HG03064 (cell line): ENCODE measurements at regions not wholly inside any gene's neighbourhood (a gene's known extent, or its start where the extent isn't known, plus 50 kb on each side); places are given as distances from the start of the nearest gene placed in this dataset.

Source experiments
- ATAC-seq: cut with Tn5 transposase; IDR thresholded peaks from one replicate; pipeline ENCODE4 v1.9.1; 2021; ENCODE audit warnings: low read depth; ENCODE audit not compliant: unreplicated experiment

DNA sequence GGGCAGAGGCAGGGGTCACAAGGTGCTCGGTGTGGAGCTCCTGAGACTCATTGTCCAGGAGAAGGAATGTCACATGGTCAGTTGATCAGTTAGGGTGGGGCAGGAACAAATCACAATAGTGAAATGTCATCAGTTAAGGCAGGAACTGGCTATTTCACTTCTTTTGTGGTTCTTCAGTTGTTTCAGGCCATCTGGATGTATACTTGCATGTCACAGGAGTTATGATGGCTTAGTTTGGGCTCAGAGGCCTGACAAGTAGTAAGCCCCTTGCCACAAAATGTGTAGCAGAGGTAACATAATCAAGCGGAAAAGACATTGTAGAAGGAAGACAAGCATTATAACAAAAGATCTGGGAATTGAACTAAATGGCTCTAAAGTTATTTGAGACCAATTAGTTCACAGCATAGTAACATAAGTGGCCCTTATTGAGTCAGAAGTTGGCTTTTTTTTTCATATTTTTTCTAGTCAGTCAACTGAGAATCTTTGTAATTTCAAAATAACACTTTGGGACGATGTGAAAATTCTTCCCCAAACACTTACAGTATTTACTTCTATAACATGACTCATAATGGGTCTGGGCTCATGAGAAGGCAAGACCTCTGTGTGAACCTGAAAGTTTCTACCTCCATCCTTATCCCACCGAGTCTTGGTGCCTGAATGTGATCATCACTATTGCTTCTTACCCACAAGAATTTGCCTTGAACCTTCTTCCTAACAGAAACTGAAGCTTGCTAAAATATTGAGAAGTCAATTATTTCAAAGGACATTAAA lies 137.0 kb upstream of the DPT start:
- no peak for ATAC-seq

DNA sequence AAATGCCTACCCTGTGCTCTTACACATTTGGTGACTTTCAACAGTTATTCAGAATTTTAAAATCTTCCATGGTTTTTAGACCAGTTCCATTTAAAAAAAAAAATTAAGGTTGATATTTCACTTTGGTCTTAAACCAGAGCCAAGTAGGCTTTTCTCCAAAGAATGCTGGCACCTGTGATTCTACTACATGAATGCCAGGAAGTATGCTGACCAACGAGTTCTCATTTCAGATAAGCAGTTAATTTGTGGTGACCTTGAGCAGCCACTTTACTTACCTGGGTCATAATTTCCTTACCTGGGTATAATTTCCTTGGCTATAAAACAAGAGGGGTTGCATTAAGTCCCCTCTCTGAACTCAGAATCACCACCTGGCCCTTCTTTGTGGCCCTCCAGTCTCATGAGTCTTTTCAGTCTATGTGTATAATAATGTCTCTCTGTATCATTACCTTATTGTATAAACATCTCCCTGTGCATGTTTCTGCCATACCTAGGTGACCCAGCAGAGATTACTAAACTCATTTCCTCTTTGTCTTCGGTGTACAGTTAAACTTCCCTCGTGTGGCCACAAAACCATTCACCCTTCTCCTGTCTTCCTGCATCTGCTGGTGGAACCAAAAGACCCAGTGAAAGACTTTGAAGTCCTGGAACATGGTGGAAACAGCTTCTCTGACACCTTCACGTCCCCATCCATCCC lies 139.1 kb upstream of the DPT start:
- no peak for ATAC-seq

DNA sequence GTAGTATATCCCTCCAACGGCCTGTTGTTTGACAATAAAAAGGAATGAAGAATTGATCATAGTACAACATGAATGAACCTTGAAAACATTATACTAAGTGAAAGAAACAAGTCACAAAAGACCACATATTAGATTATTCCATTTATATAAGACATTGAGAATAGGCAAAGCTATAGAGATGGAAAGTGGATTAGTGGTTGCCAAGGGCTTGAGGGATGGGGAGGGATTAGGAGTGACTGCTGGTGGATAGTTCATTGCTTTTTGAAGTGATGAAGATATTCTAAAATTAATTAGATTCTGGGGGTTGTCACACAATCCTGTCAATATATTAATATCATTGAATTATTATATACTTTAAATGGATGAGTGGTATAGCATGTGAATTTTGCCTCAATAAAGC lies 142.5 kb upstream of the DPT start:
- ATAC-seq: no peak

DNA sequence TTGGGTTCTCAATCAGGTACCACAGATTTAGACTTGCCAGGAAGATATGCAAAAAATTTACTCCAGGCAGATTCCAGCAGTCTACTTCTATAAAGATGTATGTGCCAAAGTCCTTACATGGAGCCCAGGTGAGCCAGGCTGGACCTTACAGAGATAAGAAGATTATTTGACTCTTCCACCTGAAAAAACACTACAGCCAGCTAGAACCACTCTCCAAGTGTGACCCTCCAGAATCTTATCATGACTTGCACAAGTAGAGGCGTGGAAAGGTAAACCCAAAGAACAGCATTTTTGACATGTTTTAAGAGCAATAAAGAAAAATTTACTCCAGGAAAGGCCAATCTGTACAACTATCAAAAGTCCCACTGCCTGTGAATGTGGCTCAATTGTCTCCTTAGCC lies 146.8 kb upstream of the DPT start:
- no peak for ATAC-seq

DNA sequence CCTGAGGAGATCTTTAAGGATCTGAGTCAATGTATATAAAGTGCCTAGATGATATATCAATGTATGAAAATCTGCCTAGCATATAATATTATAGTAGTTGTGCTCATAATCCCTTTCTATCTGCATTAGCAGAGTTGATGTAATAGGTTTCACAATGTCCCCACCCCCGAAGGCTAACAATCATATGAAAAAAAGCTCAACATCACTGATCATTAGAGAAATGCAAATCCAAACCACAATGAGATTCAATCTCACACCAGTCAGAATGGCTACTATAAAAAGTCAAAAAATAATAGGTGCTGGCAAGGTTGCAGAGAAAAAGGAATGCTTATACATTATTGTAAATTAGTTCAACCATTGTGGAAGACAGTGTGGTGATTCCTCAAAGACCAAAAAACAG lies 147.8 kb upstream of the DPT start:
- no peak for ATAC-seq

DNA sequence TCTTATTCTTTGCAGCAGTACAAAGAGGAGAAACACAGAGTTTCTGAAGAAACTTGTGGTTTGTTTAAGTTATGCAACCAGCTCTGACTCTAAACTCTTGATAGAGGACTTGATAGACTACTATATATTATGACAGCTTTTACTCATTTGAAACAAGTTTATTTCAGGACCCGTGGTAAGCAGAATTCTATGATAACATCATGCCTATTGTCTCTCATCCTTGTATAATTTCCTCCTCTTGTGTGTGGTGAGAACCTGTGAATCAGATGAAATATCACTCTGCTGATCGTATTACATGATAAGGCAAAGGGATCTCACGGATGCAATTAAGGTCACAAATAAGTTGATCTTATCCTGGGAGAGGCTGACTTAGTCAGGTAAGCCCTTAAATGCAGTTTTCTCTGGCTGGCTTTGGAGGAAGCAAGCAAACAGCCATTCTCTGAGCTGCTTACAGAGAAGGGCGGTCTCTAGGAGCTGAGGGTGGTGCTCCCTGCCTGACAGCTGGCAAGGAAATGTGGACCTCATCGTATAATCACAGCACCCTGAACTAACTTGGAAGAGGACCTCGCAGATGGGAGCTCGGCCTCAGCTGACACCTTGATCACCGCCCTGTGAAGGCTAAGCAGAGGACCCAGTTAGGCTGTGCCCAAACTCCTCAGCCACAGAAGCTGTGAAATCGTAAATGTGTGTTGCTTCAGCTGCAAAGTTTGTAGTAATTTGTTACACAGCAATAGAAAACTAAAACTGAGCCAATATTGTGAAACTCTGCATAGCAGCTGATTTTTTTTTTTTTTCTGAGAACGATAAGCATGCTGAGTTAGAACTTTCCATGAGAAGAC lies 151.1 kb upstream of the DPT start:
- no peak for ATAC-seq

DNA sequence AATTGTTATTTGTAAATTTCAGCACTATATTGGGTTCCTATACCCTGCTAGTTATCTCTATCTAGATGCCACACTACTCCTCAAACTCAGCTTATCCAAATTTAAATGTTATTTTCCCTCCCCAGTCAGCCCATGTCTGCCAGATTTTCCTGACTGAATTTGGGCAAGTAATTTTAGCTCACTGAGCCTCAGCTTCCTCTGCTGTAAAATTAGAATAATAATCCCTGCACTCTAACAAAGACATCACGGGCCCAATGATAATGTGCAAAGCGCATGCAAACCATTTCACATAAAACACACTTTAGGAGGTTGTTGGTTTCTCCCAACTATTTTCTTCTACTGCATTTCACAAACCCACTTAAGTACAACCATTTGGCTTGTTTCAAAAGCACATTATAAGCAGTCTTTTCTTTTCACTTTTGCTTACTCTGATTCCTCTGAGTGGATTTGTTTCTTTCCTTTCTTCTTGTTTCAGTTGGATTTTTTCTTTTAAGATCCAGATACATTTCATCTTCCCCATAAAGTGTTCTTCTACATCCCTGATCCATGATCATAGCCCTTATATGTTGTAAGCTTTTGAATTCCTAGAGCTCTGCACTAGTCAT lies 152.8 kb upstream of the DPT start:
- no peak for ATAC-seq

DNA sequence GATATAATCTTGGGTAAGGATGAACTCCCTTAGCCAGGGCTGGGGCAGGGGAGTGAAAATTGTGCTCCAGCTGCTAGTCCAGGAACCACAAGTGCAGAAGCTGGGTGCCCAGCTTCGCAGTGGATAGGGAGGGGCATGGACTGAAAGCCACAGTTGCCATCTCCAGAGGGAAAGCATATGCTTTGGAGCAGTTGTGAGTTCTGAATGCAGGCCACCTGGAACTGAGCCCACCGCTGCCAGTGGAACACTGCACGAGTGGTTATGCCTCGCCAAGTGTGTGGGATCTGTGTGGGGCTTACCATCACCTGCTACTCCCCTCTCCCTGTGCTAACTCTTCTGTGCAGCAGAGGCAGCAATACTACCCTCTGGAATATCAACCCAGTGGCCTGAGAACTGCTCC lies 158.4 kb upstream of the DPT start:
- ATAC-seq: no peak

DNA sequence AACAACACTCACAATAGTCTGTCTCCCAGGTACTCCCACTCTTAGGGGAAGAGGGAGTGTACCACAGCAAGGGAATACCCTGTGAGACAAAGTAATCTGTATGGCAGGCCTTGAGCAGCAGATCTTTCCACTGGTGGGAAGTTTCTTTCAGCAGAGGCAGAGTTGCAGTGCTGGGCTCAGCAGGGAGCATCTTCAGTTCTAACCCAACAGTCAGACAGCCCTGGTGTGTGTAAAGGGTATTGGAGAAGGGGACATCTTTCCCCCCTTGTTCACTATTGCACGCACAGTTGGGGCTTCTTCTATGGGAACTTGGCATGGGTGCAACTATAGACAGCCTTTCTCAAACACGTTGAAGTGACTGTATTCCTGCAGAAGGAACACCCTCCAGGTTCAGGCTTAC lies 159.4 kb upstream of the DPT start:
- ATAC-seq: no peak

DNA sequence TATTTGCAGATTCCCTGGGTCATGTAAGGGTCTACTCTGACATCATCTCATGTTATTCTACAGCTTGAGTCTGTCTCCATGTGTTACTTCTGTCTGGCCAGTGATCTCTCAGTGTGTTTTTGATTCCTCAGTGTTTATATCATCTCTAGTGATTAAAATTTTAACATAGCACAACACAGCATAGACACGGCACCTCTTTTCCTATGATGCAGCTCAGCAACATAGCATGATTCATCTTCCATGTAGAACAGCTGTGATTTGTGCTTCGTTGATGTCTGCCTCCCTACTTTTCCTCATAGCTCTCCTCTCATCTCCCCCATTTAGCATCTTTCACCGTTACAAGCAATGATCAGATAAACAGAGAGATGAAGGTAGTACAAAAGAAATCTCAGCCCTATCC lies 163.9 kb upstream of the DPT start:
- ATAC-seq: no peak

DNA sequence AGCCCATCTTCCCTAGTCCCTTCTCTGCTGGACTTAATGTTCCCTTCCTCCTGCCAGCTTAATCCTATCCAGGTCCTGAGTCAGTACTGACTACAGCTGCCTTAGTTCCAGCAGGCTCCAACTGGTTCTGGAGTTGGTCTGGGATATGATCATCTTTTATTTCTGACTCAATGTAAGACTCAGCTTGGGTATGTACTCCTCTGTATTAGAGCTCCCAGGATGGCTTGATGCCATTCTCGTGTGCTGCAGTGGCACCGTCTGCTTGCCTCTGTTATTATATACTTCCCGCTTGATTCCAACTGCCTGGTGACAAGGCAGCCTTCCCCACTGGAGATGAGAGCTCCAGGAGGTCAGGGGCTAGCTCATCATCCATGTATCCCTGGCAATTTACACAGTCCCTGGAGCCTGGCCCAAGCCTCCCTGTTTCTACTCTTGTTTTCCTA lies 164.4 kb upstream of the DPT start:
- ATAC-seq: no peak

DNA sequence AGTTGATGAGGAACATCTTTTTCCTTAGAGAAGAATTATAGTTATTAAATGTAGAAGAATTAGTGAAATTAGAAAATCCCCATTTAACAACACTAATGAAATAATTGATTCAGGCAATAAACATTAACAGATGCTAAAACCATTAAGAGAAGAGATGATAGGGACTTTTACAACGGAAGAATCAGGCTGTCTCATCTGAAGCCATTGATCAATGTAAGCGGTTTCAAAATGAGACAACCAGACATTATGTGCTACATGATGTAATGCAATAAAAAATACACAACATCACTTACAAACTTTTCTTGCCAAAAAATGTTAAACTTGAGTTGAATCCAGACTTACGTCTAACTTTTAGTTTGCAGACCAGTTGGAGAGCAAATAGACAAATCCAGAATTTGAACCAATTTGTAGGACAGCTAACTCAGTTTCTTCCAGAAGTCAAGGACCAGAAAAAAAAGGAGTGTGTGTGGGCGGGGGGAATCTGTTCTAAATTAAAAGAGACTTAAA lies 165.4 kb upstream of the DPT start:
- no peak for ATAC-seq

DNA sequence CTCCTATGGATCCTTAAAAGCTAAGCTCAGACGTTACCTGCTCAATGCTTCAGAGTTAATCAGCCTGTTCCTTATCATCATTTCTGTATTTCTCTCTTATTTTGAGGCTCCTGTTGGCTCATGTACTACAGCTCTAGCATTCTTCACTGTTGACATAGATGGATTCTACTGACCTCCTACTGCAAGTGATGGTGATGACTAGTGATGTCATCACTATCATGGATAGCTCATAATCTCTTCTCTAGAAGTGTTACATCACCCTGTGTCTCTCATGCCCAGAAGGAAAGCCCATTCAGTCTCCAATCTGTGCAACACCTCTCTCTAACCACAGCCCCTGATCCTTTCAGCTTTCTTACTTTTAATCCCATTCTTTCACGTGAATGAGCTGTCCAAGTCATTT lies 168.2 kb upstream of the DPT start:
- no peak for ATAC-seq

DNA sequence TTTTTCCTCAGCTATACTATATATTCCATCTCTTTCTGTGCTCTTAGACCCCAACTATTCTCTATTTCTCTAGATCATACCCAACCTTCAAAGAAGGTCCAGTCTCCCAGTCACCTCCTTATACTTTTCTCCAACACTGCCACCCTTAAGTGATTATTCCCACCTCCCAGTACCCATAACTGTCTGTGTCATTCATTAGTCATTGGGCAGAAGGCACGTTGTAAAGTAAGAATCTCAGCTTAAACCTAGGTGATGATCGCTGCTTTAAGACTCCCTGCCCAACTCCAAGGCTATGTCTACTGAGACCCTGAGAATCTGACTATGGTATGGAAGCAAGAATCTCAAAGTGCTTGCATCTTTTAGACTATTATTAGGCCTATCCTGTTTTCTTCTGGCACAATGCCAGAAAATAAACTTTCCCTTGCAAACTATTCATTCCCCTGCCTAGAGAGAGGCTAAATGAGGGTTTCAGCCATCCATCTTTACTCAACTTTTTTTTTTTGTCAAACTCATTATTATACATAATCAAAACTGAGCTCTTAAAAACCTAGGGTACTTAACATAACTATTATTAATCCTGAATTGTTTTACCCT lies 174.3 kb upstream of the DPT start:
- ATAC-seq: no peak

DNA sequence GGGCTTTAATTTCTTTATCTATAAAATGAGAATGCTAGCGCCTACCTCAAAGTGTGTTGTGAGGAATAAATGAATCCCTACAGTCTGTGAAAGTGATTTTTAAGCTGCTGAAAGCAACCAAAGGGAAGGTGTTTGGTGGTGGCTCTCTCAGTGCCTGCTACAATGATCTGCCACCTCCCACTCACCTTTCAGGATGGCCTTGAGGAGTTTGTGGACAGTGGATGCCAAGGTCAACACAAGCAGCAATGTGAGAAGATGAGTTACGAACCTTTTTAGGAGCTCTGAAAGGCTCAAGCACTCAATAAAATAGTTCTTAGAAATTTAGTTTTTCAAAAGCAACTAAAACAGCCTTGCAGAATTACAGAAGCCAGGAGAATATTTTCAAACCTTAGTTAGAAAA lies 176.6 kb upstream of the DPT start:
- ATAC-seq: no peak

DNA sequence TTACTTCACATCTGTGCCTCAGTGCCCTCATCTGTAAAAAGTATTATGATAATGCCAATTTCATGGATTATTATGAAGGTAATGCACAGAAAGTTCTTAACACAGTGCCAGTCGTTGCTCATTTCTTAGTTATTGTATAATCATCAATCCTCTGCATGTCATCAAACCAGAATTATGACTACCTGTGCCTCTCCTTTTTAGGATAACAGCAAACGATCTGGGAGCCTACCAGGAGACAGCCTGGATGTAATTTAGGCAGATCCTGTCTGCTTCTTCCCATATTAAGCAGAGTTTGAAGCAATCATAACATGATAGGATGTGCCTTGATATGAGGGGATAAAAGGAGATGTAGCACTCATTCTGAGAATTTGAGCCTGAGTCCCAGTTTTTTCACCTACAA lies 177.4 kb upstream of the DPT start:
- ATAC-seq: no peak

DNA sequence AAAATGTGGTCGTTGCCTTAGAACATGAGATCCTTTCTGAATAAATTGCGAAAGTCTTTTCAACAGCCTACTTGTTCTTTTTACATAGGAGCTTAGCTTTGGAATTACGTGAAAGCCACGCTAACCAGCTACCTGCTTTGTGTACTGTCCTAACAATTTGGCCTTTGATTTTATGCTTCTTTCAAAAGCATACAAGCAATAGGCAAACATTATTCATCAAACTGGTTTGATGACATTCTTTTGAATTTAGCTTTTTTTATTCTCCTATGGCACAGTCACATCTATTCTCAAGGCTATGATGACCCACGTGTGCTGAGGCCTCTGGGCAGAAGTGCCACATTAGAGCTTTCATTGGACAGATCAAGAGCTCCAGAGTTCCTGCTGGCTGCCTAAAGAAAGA lies 178.0 kb upstream of the DPT start:
- no peak for ATAC-seq

DNA sequence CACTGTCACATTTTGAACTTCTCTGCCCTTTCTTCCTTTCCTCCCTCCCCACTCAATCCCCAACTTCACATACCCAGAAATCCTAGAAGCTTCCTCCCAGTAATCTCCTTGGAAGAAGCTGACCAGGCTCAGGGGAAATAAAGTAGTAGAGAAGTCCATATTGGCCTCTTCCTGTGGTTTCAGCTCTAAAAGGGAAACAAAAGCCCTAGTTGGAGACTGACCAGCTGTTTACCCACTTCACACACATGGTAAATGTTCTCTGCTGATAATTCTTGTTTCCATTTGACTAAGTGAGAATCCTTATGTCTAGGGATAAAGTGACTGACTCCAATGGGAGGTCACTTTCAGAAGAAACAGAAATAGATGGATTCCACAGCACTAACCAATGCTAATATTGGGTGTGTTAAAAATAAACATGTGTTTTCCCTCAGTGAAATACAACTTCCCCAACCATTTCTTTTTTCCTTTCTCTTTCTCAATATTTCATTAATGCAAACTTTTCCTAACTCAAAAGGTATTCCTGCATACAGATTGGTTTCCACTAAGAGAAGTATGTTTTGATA lies 178.9 kb upstream of the DPT start:
- ATAC-seq: no peak

DNA sequence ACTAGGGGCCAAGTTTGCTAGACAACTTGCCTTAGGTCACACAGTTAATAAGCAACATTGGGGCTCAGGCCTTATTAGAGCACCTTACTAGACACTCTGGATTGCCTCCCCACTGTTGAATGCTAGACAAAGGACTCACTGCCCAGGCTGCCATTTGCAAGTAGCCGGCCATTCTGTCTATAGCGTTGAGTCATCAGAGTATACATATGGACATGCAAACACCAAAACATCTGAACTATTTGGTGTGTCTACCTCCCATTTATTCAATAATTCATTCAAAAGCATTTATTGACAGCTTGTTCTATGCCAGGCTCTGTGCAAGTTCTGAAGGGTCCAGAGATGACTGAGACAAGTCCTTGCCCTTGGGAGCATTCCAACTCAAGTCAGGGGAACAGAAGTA lies 181.4 kb upstream of the DPT start:
- ATAC-seq: no peak

DNA sequence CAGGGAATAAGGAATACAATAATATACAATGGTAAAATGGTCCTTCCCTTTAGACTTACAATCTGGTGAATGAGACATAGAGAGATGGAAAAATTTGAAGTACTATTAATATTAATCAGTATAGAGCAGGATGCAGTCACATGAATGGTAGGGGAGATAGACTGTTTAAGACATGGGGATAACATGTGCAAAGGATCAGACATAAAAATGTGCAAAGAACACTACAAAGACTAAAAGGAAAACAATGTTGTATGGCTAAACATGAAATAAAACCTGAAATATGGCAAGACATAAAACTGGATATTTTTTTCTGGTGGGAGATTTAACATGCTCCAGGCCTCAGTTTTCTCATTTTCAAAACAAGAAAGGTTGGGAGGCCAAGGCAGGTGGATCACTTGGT lies 182.4 kb upstream of the DPT start:
- ATAC-seq: no peak
